Naive thymus-derived CD4-positive, alpha-beta T cell (primary cell): ENCODE measurements at regions not wholly inside any gene's neighbourhood (a gene's known extent, or its start where the extent isn't known, plus 50 kb on each side); places are given as distances from the start of the nearest gene placed in this dataset.

Experiments
- ATAC-seq: fragments of 150-1000 bp; cut with Tn5 transposase; 2 replicates; pipeline ENCODE4 v1.10.0; 2021; ENCODE audit warnings: mild to moderate bottlenecking, moderate library complexity
- CTCF ChIA-PET: fragments of 350-600 bp; sonication (Branson Sonifier 250); formaldehyde crosslinking; loops from one replicate; lab custom pipeline; 2021; ENCODE audit warnings: antibody characterized with exemption; lab: Charles Lee
- POLR2A ChIA-PET: fragments of 350-600 bp; sonication (Branson Sonifier 250); formaldehyde crosslinking; loops from one replicate; lab custom pipeline; 2021; ENCODE audit warnings: antibody characterized with exemption, inconsistent platforms; lab: Charles Lee
- DNase-seq, 9 donors: peaks; one replicate each; pipeline versions ENCODE4 v3.0.0 to v3.0.0-alpha.2; 2020 to 2022; ENCODE audit warnings: mixed read lengths in 1 of 9
- H3K27ac ChIP-seq: one replicate; pipeline ENCODE4 v1.7.0; 2013; ENCODE audit warnings: mild to moderate bottlenecking, low read depth, low read length, moderate library complexity
- H3K27me3 ChIP-seq, 2 donors: one replicate each; pipeline ENCODE4 v1.7.0; 2013; ENCODE audit warnings: low read length in 2 of 2, mild to moderate bottlenecking in 2 of 2, moderate library complexity in 2 of 2; ENCODE audit not compliant: control insufficient read depth in 2 of 2, insufficient read depth in 2 of 2
- H3K36me3 ChIP-seq, 3 experiments: 1 replicate in 2 of 3; 2 replicates in 1 of 3; pipeline ENCODE4 v1.7.0; 2013; ENCODE audit warnings: low read length in 3 of 3, mild to moderate bottlenecking in 3 of 3, moderate library complexity in 1 of 3; ENCODE audit not compliant: insufficient read depth in 3 of 3, control insufficient read depth in 2 of 3
- H3K4me1 ChIP-seq, 2 donors: one replicate each; pipeline ENCODE4 v1.7.0; 2013; ENCODE audit warnings: low read length in 2 of 2, mild to moderate bottlenecking in 2 of 2, moderate library complexity in 1 of 2; ENCODE audit not compliant: control insufficient read depth in 2 of 2, insufficient read depth in 2 of 2
- H3K4me3 ChIP-seq: 2 replicates; pipeline ENCODE4 v1.7.0; 2013; ENCODE audit warnings: mild to moderate bottlenecking, low read length
- H3K9me3 ChIP-seq, 3 experiments: 1 replicate in 2 of 3; 2 replicates in 1 of 3; pipeline ENCODE4 v1.7.0; 2013; ENCODE audit warnings: low read length in 3 of 3; ENCODE audit not compliant: control insufficient read depth in 2 of 3
- H3K27ac Mint-ChIP-seq, 9 donors: one replicate each; pipeline ENCODE4 v1.8.0; 2020 to 2022; ENCODE audit warnings: mixed read lengths in 9 of 9, mild to moderate bottlenecking in 8 of 9, moderate library complexity in 5 of 9, inconsistent platforms in 2 of 9
- H3K27me3 Mint-ChIP-seq, 5 donors: one replicate each; pipeline ENCODE4 v1.8.0; 2021 to 2022; ENCODE audit warnings: mixed read lengths in 5 of 5, mild to moderate bottlenecking in 1 of 5
- H3K36me3 Mint-ChIP-seq, 5 donors: one replicate each; pipeline ENCODE4 v1.8.0; 2020 to 2022; ENCODE audit warnings: mixed read lengths in 5 of 5, mild to moderate bottlenecking in 3 of 5, inconsistent platforms in 1 of 5
- H3K4me1 Mint-ChIP-seq, 7 donors: one replicate each; pipeline ENCODE4 v1.8.0; 2020 to 2022; ENCODE audit warnings: mixed read lengths in 7 of 7, mild to moderate bottlenecking in 3 of 7, inconsistent platforms in 1 of 7
- H3K4me3 Mint-ChIP-seq, 10 donors: one replicate each; pipeline ENCODE4 v1.8.0; 2020 to 2022; ENCODE audit warnings: mild to moderate bottlenecking in 10 of 10, mixed read lengths in 10 of 10, moderate library complexity in 6 of 10, inconsistent platforms in 2 of 10
- H3K9me3 Mint-ChIP-seq, 11 donors: one replicate each; pipeline ENCODE4 v1.8.0; 2020 to 2022; ENCODE audit warnings: mixed read lengths in 11 of 11, mild to moderate bottlenecking in 4 of 11, inconsistent platforms in 1 of 11, moderate library complexity in 1 of 11
- intact Hi-C, 2 donors: fragments of 100-400 bp; cut with micrococcal nuclease; formaldehyde crosslinking; loops; one replicate each; pipeline ENCODE4 v1.15.1; 2023

DNA sequence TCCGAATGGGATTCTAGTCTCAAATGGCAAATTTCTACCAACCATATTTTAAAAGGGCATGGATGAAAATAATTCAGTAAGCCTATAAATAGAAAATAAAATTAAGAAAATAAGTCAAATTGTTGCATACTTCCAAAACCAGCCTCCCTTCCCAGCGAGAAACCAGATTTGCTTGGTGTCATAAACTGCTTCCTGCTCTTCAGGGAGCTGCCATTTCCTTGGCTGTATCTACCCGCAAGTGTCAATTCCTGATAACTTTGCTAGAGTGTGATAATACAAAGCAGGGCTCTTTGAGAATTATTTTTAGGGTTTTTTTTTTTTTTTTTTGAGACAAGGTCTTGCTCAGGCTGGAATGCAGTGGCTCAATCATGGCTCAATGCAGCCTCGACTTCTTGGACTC lies 62.3 kb downstream of the S1PR1 start:
- H3K4me3 ChIP-seq, result no peak overlapping the region
- ChIA-PET CTCF (interaction anchor here (0.5 to 2.2 kb wide), 4 partner anchors 10 to 128 kb away, joined by 3 to 13 read pairs (median 6); no protein-coding TSS in a partner anchor), POLR2A (interaction anchor here (1.1 to 1.4 kb wide), 2 partner anchors 10 to 11 kb away, joined by 4 to 6 read pairs; no protein-coding TSS in a partner anchor)
- no peaks in the 10 kb centered on the region for H3K4me1 ChIP-seq
- intact Hi-C loops, result no loop called here
- no peaks in the 10 kb centered on the region for H3K9me3 ChIP-seq
- H3K27me3 Mint-ChIP-seq, result peaks cover 0 to 25% (median 0%) of the 10 kb centered on the region in 5 donors
- no peaks in the 10 kb centered on the region for H3K36me3 ChIP-seq
- H3K36me3 Mint-ChIP-seq, result peaks cover 0 to 5% (median 0%) of the 10 kb centered on the region in 5 donors
- H3K27ac Mint-ChIP-seq, result no peak overlapping the region
- H3K9me3 Mint-ChIP-seq, result no peaks in the 10 kb centered on the region
- H3K4me1 Mint-ChIP-seq, result peaks cover 0 to 28% (median 13%) of the 10 kb centered on the region in 7 donors
- no peak overlapping the region for H3K4me3 Mint-ChIP-seq
- H3K27ac ChIP-seq, result no peak overlapping the region
- ATAC-seq (no peak), DNase-seq (no peak)
- H3K27me3 ChIP-seq, result no peaks in the 10 kb centered on the region

DNA sequence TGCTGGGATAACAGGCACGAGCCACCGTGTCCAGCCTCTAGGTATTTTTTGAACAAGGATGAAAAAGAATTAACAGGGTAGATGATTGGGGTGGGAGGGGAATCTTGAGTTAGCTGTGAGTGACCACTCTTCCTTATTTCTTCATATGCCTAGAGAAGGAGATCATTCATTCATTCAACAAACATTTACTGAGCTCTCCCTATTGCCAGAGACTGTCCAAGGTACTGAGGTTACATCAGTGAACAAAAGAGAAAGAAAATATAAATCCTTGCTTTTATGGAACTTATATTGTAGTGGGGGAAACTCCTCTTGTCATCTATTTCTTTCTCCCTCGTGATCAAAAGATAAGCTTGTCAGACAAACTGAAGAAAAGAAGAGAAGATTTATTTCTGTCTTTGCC lies 62.9 kb downstream of the S1PR1 start:
- ChIA-PET POLR2A (interaction anchor here (1.1 to 1.3 kb wide), 2 partner anchors 10 to 12 kb away, joined by 3 to 6 read pairs; no protein-coding TSS in a partner anchor), CTCF (interaction anchor here (0.5 to 2.2 kb wide), 5 partner anchors 9 to 128 kb away, joined by 3 to 13 read pairs (median 5); no protein-coding TSS in a partner anchor)
- Histone ChIP-seq H3K9me3 (no peaks in the 10 kb centered on the region), H3K27ac (no peak overlapping the region), H3K27me3 (no peaks in the 10 kb centered on the region), H3K4me3 (no peak overlapping the region), H3K4me1 (no peaks in the 10 kb centered on the region), H3K36me3 (no peaks in the 10 kb centered on the region)
- Mint-ChIP-seq H3K4me3 (no peak overlapping the region), H3K27me3 (peaks cover 0 to 30% (median 0%) of the 10 kb centered on the region in 5 donors), H3K36me3 (peaks cover 0 to 5% (median 0%) of the 10 kb centered on the region in 5 donors), H3K9me3 (no peaks in the 10 kb centered on the region), H3K27ac (peak overlapping the region in 1 of 9 donors; percentile 42), H3K4me1 (peaks cover 0 to 28% (median 13%) of the 10 kb centered on the region in 7 donors)
- ATAC-seq (no peak), DNase-seq (no peak)
- intact Hi-C loops, result no loop called here

GRCh38 chr1:101300916-101301315 lies 64.1 kb downstream of the S1PR1 start:
- ATAC-seq, result no peak
- no peak for DNase-seq
- no peaks in the 10 kb centered on the region for H3K27me3 ChIP-seq
- no peaks in the 10 kb centered on the region for H3K4me1 ChIP-seq
- no peak overlapping the region for H3K4me3 Mint-ChIP-seq
- peak overlapping the region in 2 of 9 donors; percentile 1 to 12 for H3K27ac Mint-ChIP-seq
- peaks cover 0 to 17% (median 9%) of the 10 kb centered on the region in 7 donors for H3K4me1 Mint-ChIP-seq
- peaks cover 0 to 33% (median 0%) of the 10 kb centered on the region in 5 donors for H3K27me3 Mint-ChIP-seq
- H3K36me3 Mint-ChIP-seq, result peaks cover 0 to 5% (median 0%) of the 10 kb centered on the region in 5 donors
- no peak overlapping the region for H3K4me3 ChIP-seq
- H3K9me3 ChIP-seq, result no peaks in the 10 kb centered on the region
- ChIA-PET POLR2A (interaction anchor here (1.3 kb wide), 1 partner anchor 13 kb away, joined by 3 read pairs; no protein-coding TSS in a partner anchor), CTCF (interaction anchor here (1.3 to 2.2 kb wide), 3 partner anchors 8 to 12 kb away, joined by 5 to 13 read pairs (median 9); no protein-coding TSS in a partner anchor)
- no peak overlapping the region for H3K27ac ChIP-seq
- no peaks in the 10 kb centered on the region for H3K9me3 Mint-ChIP-seq
- no peaks in the 10 kb centered on the region for H3K36me3 ChIP-seq
- intact Hi-C loops, result no loop called here

DNA sequence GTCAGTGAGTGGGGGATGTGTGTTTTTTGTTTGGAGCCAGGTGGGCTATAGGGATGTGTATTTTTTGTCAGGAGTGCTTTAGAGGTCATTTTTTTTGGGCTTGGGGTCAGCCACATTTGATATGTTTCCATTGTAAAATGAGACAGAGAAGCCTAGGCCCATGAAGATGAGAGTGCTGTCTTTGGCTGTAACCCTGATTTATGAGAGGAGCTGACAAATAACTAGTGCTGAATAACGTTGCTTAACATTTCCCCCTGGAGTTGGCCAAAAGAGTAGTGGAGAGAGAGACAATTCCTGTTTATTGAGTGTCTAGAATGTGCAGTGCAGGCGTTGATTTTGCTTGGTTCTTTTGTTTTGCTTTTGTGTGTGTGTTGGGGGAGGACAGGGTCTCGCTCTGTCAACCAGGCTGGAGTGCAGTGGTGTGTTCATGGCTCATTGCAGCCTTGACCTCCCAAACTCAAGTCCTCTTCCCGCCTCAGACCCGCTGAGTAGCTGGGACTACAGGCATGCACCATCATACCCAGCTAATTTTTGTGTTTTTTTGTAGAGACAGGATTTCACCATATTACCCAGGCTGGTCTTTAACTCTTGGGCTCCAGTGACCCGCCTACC lies 64.7 kb downstream of the S1PR1 start:
- peaks cover 0 to 33% (median 0%) of the 10 kb centered on the region in 5 donors for H3K27me3 Mint-ChIP-seq
- DNase-seq (no peak), ATAC-seq (no peak)
- H3K36me3 Mint-ChIP-seq, result peaks cover 0 to 2% (median 0%) of the 10 kb centered on the region in 5 donors
- H3K4me1 Mint-ChIP-seq, result peaks cover 0 to 11% (median 6%) of the 10 kb centered on the region in 7 donors
- no peak overlapping the region for H3K4me3 Mint-ChIP-seq
- H3K9me3 ChIP-seq, result no peaks in the 10 kb centered on the region
- H3K4me1 ChIP-seq, result no peaks in the 10 kb centered on the region
- H3K27me3 ChIP-seq, result no peaks in the 10 kb centered on the region
- POLR2A ChIA-PET, result no interaction called here
- no peaks in the 10 kb centered on the region for H3K36me3 ChIP-seq
- H3K4me3 ChIP-seq, result no peak overlapping the region
- intact Hi-C loops, result no loop called here
- peak overlapping the region in 1 of 9 donors; percentile 1 for H3K27ac Mint-ChIP-seq
- no peak overlapping the region for H3K27ac ChIP-seq
- no peaks in the 10 kb centered on the region for H3K9me3 Mint-ChIP-seq
- CTCF ChIA-PET, result interaction anchor here (2.2 kb wide), 1 partner anchor 8 kb away, joined by 13 read pairs; no protein-coding TSS in a partner anchor

DNA sequence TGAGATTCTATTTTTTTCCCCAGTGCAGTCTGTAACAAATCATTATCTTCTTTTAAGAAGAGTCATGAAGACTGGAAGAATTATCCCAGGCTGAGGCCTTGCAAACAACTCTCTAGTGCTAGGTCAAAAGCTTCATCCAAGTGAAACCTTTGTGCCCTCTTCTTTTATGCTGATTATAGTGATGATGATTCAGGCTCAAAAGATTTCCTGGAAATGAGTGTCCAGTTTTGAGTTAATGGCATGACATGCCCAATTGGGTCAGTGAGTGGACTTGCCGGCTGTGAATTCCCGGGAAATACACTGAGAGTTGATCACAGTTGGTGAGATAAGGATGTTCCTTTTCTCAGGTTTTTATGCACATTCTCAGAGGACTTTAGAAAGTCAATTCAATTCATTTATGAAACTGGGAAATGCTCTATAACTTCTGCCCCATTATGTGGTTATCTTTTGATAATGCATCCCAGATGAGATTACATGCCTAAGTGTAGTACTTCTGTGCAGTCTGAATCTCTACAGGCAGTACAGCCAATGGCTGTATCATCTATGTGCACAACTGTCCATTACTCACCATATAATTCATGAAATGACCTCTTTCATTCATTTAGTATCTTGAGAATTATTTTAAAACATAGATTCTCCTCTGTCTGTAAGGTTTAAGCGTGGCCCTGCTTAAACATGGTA lies 66.2 kb downstream of the S1PR1 start:
- H3K9me3 ChIP-seq, result no peaks in the 10 kb centered on the region
- no peak for DNase-seq
- intact Hi-C loops, result no loop called here
- no peaks in the 10 kb centered on the region for H3K36me3 ChIP-seq
- peaks cover 0 to 40% (median 0%) of the 10 kb centered on the region in 5 donors for H3K27me3 Mint-ChIP-seq
- no peak overlapping the region for H3K27ac Mint-ChIP-seq
- H3K9me3 Mint-ChIP-seq, result peaks cover 0 to 1% (median 0%) of the 10 kb centered on the region in 11 donors
- H3K4me1 Mint-ChIP-seq, result peaks cover 11 to 23% (median 19%) of the 10 kb centered on the region in 7 donors
- H3K4me1 ChIP-seq, result peaks cover 4 to 8% of the 10 kb centered on the region in 2 donors
- H3K4me3 ChIP-seq, result no peak overlapping the region
- no peak overlapping the region for H3K27ac ChIP-seq
- CTCF ChIA-PET, result interaction anchor here (1.0 to 1.2 kb wide), 2 partner anchors 55 to 388 kb away, joined by 3 read pairs; no protein-coding TSS in a partner anchor
- H3K4me3 Mint-ChIP-seq, result no peak overlapping the region
- H3K27me3 ChIP-seq, result no peaks in the 10 kb centered on the region
- POLR2A ChIA-PET, result no interaction called here
- H3K36me3 Mint-ChIP-seq, result peaks cover 0 to 2% (median 0%) of the 10 kb centered on the region in 5 donors
- no peak for ATAC-seq

- H3K36me3 Mint-ChIP-seq, result no peaks in the 10 kb centered on the region
- Histone ChIP-seq H3K9me3 (no peaks in the 10 kb centered on the region), H3K4me1 (peaks cover 46 to 53% of the 10 kb centered on the region in 2 donors), H3K27ac (peak overlapping the region; percentile 92), H3K27me3 (no peaks in the 10 kb centered on the region), H3K4me3 (peak overlapping the region; percentile 25), H3K36me3 (no peaks in the 10 kb centered on the region)
- intact Hi-C loops, result loop anchor here in 1 of 2 donors (2.0 kb wide), 1 partner anchor 41 kb away; no protein-coding TSS in a partner anchor
- peaks cover 0 to 1% (median 0%) of the 10 kb centered on the region in 11 donors for H3K9me3 Mint-ChIP-seq
- peak overlapping the region; percentile 93 to 99 (median 98) for H3K27ac Mint-ChIP-seq
- peaks cover 40 to 65% (median 62%) of the 10 kb centered on the region in 7 donors for H3K4me1 Mint-ChIP-seq
- ATAC-seq (no peak), DNase-seq (no peak)
- ChIA-PET POLR2A (interaction anchor here (2.7 to 7.5 kb wide), 4 partner anchors 16 to 71 kb away, joined by 33 to 40 read pairs (median 39); partner anchors contain the start of gene S1PR1), CTCF (interaction anchor here (0.9 to 6.9 kb wide), 10 partner anchors 15 to 387 kb away, joined by 3 to 94 read pairs (median 6); no protein-coding TSS in a partner anchor)
- peaks cover 0 to 18% (median 0%) of the 10 kb centered on the region in 5 donors for H3K27me3 Mint-ChIP-seq
- H3K4me3 Mint-ChIP-seq, result peak overlapping the region; percentile 15 to 89 (median 58)
These were observed 71.3 kb downstream of the S1PR1 start for GRCh38 chr1:101307985-101308689.
